A673 (cell line): ENCODE measurements at regions not wholly inside any gene's neighbourhood (a gene's known extent, or its start where the extent isn't known, plus 50 kb on each side); places are given as distances from the start of the nearest gene placed in this dataset.

ENCODE experiments used
- BruUV-seq: library from RNA; stranded (reverse); fragments of 400-500 nt; replicated peaks from 2 replicates; lab custom pipeline; 2021; lab: Mats Ljungman, UMichigan
- CTCF ChIA-PET: fragments of 300-600 bp; sonication (Branson Sonifier 250); formaldehyde crosslinking; loops from one replicate; lab custom pipeline; 2022; ENCODE audit warnings: antibody characterized with exemption; lab: Charles Lee
- POLR2A ChIA-PET: fragments of 300-600 bp; sonication (Branson Sonifier 250); formaldehyde crosslinking; loops from one replicate; lab custom pipeline; 2022; ENCODE audit warnings: antibody characterized with exemption; ENCODE audit not compliant: low non-redundant PET; lab: Charles Lee
- DNase-seq: peaks from one replicate; pipeline ENCODE4 v3.0.0-alpha.2; 2015; ENCODE audit warnings: low spot score
- H3K27ac ChIP-seq: fragments of 200-600 bp; sonication (generic); 2 replicates; pipeline ENCODE4 v1.5.1; 2016; ENCODE audit warnings: mixed run types, low read depth, mild to moderate bottlenecking, mixed read lengths, antibody characterized with exemption, low read length; ENCODE audit not compliant: poor library complexity, severe bottlenecking
- H3K27me3 ChIP-seq: fragments of 200-600 bp; sonication (generic); replicated peaks from 2 replicates; pipeline ENCODE4 v1.6.1; 2017; ENCODE audit warnings: mixed run types, low read depth, mild to moderate bottlenecking, mixed read lengths, antibody characterized with exemption, low read length; ENCODE audit not compliant: insufficient read depth, poor library complexity
- H3K36me3 ChIP-seq: fragments of 200-600 bp; sonication (generic); 2 replicates; pipeline ENCODE4 v1.6.1; 2016; ENCODE audit warnings: mixed run types, mild to moderate bottlenecking, mixed read lengths, antibody characterized with exemption, low read length; ENCODE audit not compliant: insufficient read depth, poor library complexity, severe bottlenecking
- H3K4me1 ChIP-seq: fragments of 200-600 bp; sonication (generic); 2 replicates; pipeline ENCODE4 v1.6.1; 2017; ENCODE audit warnings: mixed run types, mild to moderate bottlenecking, mixed read lengths, antibody characterized with exemption, low read length; ENCODE audit not compliant: insufficient read depth, poor library complexity, severe bottlenecking
- H3K4me3 ChIP-seq: fragments of 200-600 bp; sonication (generic); 2 replicates; pipeline ENCODE4 v1.5.1; 2016; ENCODE audit warnings: low read depth, mixed run types, mild to moderate bottlenecking, mixed read lengths, low read length; ENCODE audit not compliant: poor library complexity, severe bottlenecking
- H3K9me3 ChIP-seq: fragments of 200-600 bp; sonication (generic); 2 replicates; pipeline ENCODE4 v1.6.1; 2016; ENCODE audit warnings: mixed run types, low read depth, mild to moderate bottlenecking, mixed read lengths, antibody characterized with exemption, low read length; ENCODE audit not compliant: poor library complexity, severe bottlenecking
- EZH2 ChIP-seq: fragments of 200-600 bp; sonication (generic); IDR thresholded peaks from 2 replicates; pipeline ENCODE4 v1.6.1; 2017; ENCODE audit warnings: borderline replicate concordance, low read depth, mild to moderate bottlenecking, mixed read lengths, antibody characterized with exemption, low read length; ENCODE audit not compliant: poor library complexity, severe bottlenecking
- intact Hi-C: fragments of 100-400 bp; cut with micrococcal nuclease; formaldehyde crosslinking; loops from one replicate; pipeline ENCODE4 v1.10.0; 2022; ENCODE audit not compliant: unreplicated experiment
- TF ChIP-seq, protein P1 (sequence below): fragments of 300-800, 200-600 bp; sonication (generic); conservative IDR thresholded peaks from 2 replicates; pipeline ENCODE4 v1.5.1; 2017; ENCODE audit warnings: low read depth, mild to moderate bottlenecking, antibody characterized with exemption, low read length, moderate library complexity, mixed read lengths

GRCh38 chrX:118252967-118253366, 92.9 kb upstream of the WDR44 start:
- TF ChIP-seq, protein P1, sequence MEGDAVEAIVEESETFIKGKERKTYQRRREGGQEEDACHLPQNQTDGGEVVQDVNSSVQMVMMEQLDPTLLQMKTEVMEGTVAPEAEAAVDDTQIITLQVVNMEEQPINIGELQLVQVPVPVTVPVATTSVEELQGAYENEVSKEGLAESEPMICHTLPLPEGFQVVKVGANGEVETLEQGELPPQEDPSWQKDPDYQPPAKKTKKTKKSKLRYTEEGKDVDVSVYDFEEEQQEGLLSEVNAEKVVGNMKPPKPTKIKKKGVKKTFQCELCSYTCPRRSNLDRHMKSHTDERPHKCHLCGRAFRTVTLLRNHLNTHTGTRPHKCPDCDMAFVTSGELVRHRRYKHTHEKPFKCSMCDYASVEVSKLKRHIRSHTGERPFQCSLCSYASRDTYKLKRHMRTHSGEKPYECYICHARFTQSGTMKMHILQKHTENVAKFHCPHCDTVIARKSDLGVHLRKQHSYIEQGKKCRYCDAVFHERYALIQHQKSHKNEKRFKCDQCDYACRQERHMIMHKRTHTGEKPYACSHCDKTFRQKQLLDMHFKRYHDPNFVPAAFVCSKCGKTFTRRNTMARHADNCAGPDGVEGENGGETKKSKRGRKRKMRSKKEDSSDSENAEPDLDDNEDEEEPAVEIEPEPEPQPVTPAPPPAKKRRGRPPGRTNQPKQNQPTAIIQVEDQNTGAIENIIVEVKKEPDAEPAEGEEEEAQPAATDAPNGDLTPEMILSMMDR, result no peak
- TF ChIP-seq EZH2, result no peak
- CTCF ChIA-PET, result no interaction called here
- no TSS peak for BruUV-seq

GRCh38 chrX:118254611-118255010, 91.3 kb upstream of the WDR44 start:
- POLR2A ChIA-PET, result no interaction called here
- Histone ChIP-seq H3K27me3 (no peaks in the 10 kb centered on the region), H3K4me3 (no peak overlapping the region), H3K4me1 (no peaks in the 10 kb centered on the region), H3K9me3 (no peaks in the 10 kb centered on the region), H3K27ac (no peak overlapping the region), H3K36me3 (no peaks in the 10 kb centered on the region)
- BruUV-seq, result no TSS peak
- CTCF ChIA-PET, result interaction anchor here (0.6 to 1.0 kb wide), 4 partner anchors 16 to 1825 kb away, joined by 3 to 8 read pairs (median 3); no protein-coding TSS in a partner anchor
- DNase-seq, result peak; percentile 75
- intact Hi-C loops, result loop anchor here (2.0 to 5.0 kb wide), 2 partner anchors 258 to 1767 kb away; no protein-coding TSS in a partner anchor
- TF ChIP-seq, protein P1, result peak; percentile 77
- TF ChIP-seq EZH2, result no peak

More at GRCh38 chrX:118252967-118253366, 92.9 kb upstream of the WDR44 start:
- H3K9me3 ChIP-seq, result no peaks in the 10 kb centered on the region
- POLR2A ChIA-PET, result no interaction called here
- no peak for DNase-seq
- no peak overlapping the region for H3K4me3 ChIP-seq
- H3K36me3 ChIP-seq, result no peaks in the 10 kb centered on the region
- no peaks in the 10 kb centered on the region for H3K4me1 ChIP-seq
- no peak overlapping the region for H3K27ac ChIP-seq
- intact Hi-C loops, result loop anchor here (5.0 kb wide), 1 partner anchor 1766 kb away; no protein-coding TSS in a partner anchor
- no peaks in the 10 kb centered on the region for H3K27me3 ChIP-seq

DNA sequence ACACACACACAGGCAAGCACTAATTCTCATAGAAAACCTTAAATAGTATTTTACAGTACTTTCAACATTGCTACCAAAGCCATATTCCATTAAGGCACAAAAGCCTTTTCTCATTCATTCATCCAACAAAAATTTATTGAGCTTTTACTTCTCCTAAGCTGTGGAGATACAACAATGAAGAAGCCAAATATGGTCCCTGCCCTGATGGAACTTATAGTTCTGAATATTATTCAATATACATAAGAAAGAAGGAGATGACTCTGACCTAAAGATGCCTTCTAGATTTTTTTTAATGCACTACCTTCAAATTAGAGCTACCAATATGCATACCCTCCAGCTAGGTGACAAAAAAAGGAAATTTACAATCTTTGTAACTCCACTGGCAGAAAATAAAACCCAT, 90.0 kb upstream of the WDR44 start:
- no peaks in the 10 kb centered on the region for H3K4me1 ChIP-seq
- POLR2A ChIA-PET, result no interaction called here
- no peak for DNase-seq
- H3K4me3 ChIP-seq, result no peak overlapping the region
- H3K9me3 ChIP-seq, result no peaks in the 10 kb centered on the region
- H3K27ac ChIP-seq, result no peak overlapping the region
- CTCF ChIA-PET, result no interaction called here
- no TSS peak for BruUV-seq
- H3K36me3 ChIP-seq, result no peaks in the 10 kb centered on the region
- TF ChIP-seq, protein P1, result no peak
- no peak for TF ChIP-seq EZH2
- H3K27me3 ChIP-seq, result no peaks in the 10 kb centered on the region
- intact Hi-C loops, result loop anchor here (2.0 kb wide), 1 partner anchor 259 kb away; no protein-coding TSS in a partner anchor
